ENCODE measurements at regions not wholly inside any gene's neighbourhood (a gene's known extent, or its start where the extent isn't known, plus 50 kb on each side); places are given as distances from the start of the nearest gene placed in this dataset.

DNA sequence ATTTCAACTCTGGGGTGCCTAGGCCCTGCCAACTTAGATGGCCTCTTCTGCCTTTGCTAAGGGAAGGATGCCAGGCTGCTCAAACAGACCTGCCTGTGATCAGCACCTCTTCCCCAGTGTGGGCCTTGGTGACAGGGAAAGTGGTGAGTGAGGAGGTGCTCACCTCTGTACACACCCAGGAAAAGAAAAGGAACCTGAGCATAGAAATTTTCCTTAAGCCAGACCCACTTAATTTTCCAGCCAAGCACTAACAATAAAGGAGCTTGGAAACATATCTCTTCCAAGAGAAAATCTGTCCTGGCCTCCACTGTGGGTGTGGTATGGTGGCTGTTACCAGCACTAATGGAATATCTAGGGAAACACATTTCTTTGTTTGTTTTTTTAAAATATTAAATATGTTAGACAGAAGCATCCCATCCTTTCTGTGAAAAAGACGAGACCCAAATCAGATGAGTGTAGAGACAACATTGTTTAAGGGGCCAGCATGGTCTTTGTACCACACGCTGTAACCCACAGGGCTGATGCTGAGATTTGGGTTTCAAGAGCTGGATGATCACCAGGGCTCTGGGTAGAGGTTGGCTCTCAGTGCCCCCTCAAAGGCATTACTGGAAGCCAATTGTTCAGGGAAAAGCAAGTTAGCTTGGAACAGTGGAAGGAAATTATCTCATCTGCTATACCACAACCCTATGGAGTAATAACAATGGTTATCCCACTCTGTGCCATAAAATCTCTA lies 472.2 kb downstream of the INSC start:
- TF ChIP-seq, protein P1, sequence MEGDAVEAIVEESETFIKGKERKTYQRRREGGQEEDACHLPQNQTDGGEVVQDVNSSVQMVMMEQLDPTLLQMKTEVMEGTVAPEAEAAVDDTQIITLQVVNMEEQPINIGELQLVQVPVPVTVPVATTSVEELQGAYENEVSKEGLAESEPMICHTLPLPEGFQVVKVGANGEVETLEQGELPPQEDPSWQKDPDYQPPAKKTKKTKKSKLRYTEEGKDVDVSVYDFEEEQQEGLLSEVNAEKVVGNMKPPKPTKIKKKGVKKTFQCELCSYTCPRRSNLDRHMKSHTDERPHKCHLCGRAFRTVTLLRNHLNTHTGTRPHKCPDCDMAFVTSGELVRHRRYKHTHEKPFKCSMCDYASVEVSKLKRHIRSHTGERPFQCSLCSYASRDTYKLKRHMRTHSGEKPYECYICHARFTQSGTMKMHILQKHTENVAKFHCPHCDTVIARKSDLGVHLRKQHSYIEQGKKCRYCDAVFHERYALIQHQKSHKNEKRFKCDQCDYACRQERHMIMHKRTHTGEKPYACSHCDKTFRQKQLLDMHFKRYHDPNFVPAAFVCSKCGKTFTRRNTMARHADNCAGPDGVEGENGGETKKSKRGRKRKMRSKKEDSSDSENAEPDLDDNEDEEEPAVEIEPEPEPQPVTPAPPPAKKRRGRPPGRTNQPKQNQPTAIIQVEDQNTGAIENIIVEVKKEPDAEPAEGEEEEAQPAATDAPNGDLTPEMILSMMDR (IDR thresholded peaks at IDR 0.05) = no peak
- no peak for TF ChIP-seq POLR2A (IDR thresholded peaks at IDR 0.05)
